GM23248 (cell line): ENCODE measurements at regions not wholly inside any gene's neighbourhood (a gene's known extent, or its start where the extent isn't known, plus 50 kb on each side); places are given as distances from the start of the nearest gene placed in this dataset.

Source experiments
- EZH2 ChIP-seq: fragments of 200-600 bp; sonication (generic); IDR thresholded peaks from 2 replicates; pipeline ENCODE4 v1.6.1; 2018; ENCODE audit warnings: antibody characterized with exemption, mild to moderate bottlenecking; ENCODE audit not compliant: insufficient read depth, poor library complexity, severe bottlenecking
- EZH2phosphoT487 ChIP-seq: fragments of 200-600 bp; sonication (generic); IDR thresholded peaks from 2 replicates; pipeline ENCODE4 v1.6.1; 2018; ENCODE audit warnings: antibody characterized with exemption, moderate library complexity, mild to moderate bottlenecking, low read depth; ENCODE audit not compliant: insufficient read depth

DNA sequence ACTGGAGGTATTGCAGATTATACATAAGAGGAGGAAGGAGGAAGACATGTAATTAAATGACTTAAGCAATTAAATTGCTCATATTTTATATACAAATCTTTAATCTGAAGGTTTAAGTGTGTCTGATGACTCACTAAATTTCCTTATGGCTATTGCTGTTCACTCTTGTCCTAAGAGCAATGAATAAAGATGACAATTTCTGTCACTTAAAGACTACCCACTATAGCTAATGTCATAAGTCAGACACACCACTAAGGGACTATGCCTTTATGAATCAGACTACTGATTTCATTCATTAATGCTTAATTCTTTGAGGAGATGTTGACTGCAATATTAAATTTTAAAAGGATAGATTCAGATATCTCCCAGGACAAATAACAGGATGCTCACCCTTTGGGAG lies 1514.7 kb downstream of the PCDH18 start:
- TF ChIP-seq EZH2 (no peak), EZH2phosphoT487 (no peak)
